K562 (cell line): ENCODE measurements at regions not wholly inside any gene's neighbourhood (a gene's known extent, or its start where the extent isn't known, plus 50 kb on each side); places are given as distances from the start of the nearest gene placed in this dataset.
A peak's percentile ranks its signal among the peaks of the same experiment; 100 is the strongest.

ENCODE experiments used
- ATAC-seq: fragments of 200-7000 bp; cut with Tn5 transposase; 3 replicates; pipeline ENCODE4 v1.9.1; 2020; ENCODE audit warnings: moderate library complexity
- BruUV-seq: library from RNA; stranded (reverse); fragments of 400-500 nt; replicated peaks from 2 replicates; lab custom pipeline; 2021; lab: Mats Ljungman, UMichigan
- CTCF ChIA-PET: fragments of 300-600 bp; formaldehyde crosslinking; extraction: SDS; loops from one replicate; lab custom pipeline; 2021; ENCODE audit warnings: low intra/inter-chr PET ratio; lab: Yijun Ruan, JAX
- POLR2A ChIA-PET: fragments of 300-600, 350-650 bp; sonication (Branson Sonifier 250); formaldehyde crosslinking; extraction: SDS; loops from one replicate; lab custom pipeline; 2021; ENCODE audit warnings: antibody characterized with exemption, inconsistent platforms; lab: Yijun Ruan, JAX
- DNase-seq, 4 experiments: peaks; one replicate each; pipeline versions ENCODE4 v3.0.0 to v3.0.0-alpha.2; 2011 to 2018; ENCODE audit warnings: low spot score in 3 of 4, mixed read lengths in 3 of 4; ENCODE audit errors: extremely low read depth in 1 of 4
- FAIRE-seq: peaks from 2 replicates; lab custom pipeline; 2011; peaks lifted over from hg19 to GRCh38; lab: Jason Lieb, UNC
- H2AFZ ChIP-seq: 2 replicates; pipeline ENCODE4 v1.6.0; 2011; ENCODE audit warnings: low read depth, low read length, control low read depth, inconsistent platforms
- H3K27ac ChIP-seq: fragments of 200-600 bp; 3 replicates; pipeline ENCODE4 v1.8.0; 2011; ENCODE audit warnings: low read depth, mild to moderate bottlenecking, control low read depth, inconsistent platforms, low read length, moderate library complexity, mixed read lengths; ENCODE audit errors: extremely low read depth
- H3K27me3 ChIP-seq, 2 experiments: fragments of 300-600 bp in 1 of 2; 2 replicates in 1 of 2; 3 replicates in 1 of 2; pipeline versions ENCODE4 v1.6.0 to v1.8.0; 2011; ENCODE audit warnings: inconsistent platforms in 2 of 2, low read length in 2 of 2, mild to moderate bottlenecking in 1 of 2, mixed read lengths in 1 of 2, moderate library complexity in 1 of 2; ENCODE audit not compliant: control insufficient read depth in 2 of 2, insufficient read depth in 2 of 2
- H3K36me3 ChIP-seq: fragments of 300-600 bp; 3 replicates; pipeline ENCODE4 v1.8.0; 2011; ENCODE audit warnings: mild to moderate bottlenecking, low read length, inconsistent platforms; ENCODE audit not compliant: control insufficient read depth, insufficient read depth
- H3K4me1 ChIP-seq, 2 experiments: fragments of 200-600 bp in 1 of 2; replicated peaks in 1 of 2; 2 replicates in 1 of 2; 3 replicates in 1 of 2; pipeline versions ENCODE4 v1.5.1 to v1.8.0; 2011; ENCODE audit warnings: inconsistent platforms in 2 of 2, low read length in 2 of 2, mild to moderate bottlenecking in 1 of 2, mixed read lengths in 1 of 2, moderate library complexity in 1 of 2; ENCODE audit not compliant: control insufficient read depth in 2 of 2, insufficient read depth in 2 of 2
- H3K4me2 ChIP-seq: 2 replicates; pipeline ENCODE4 v1.6.1; 2011; ENCODE audit warnings: low read length, control low read depth, inconsistent platforms, mixed read lengths; ENCODE audit not compliant: insufficient read depth
- H3K4me3 ChIP-seq: fragments of 200-600 bp; sonication (generic), shearing (Covaris generic); 2 replicates; pipeline ENCODE4 v1.5.1; 2016; ENCODE audit warnings: control low read depth, inconsistent platforms
- H3K79me2 ChIP-seq: fragments of 200-600 bp; 3 replicates; pipeline ENCODE4 v1.8.0; 2011; ENCODE audit warnings: low read length, inconsistent platforms; ENCODE audit not compliant: control insufficient read depth, insufficient read depth
- H3K9ac ChIP-seq, 2 experiments: 2 replicates each; pipeline versions ENCODE4 v1.6.0 to v1.6.1; 2011; ENCODE audit warnings: low read depth in 2 of 2, low read length in 2 of 2, control low read depth in 1 of 2, inconsistent platforms in 1 of 2, mild to moderate bottlenecking in 1 of 2, mixed read lengths in 1 of 2; ENCODE audit not compliant: insufficient read depth in 1 of 2
- H3K9me1 ChIP-seq: one replicate; pipeline ENCODE4 v1.6.0; 2011; ENCODE audit warnings: inconsistent platforms, mild to moderate bottlenecking, low read length, moderate library complexity; ENCODE audit not compliant: control insufficient read depth, insufficient read depth
- H3K9me3 ChIP-seq: replicated peaks from 2 replicates; pipeline ENCODE4 v1.5.1; 2011; ENCODE audit warnings: low read depth, low read length, inconsistent platforms; ENCODE audit not compliant: control insufficient read depth, insufficient read depth
- H4K20me1 ChIP-seq: replicated peaks from 2 replicates; pipeline ENCODE4 v1.6.1; 2011; ENCODE audit warnings: low read length, inconsistent platforms, mixed read lengths; ENCODE audit not compliant: control insufficient read depth, insufficient read depth
- BCL6 ChIP-seq: fragments of 250-450 bp; sonication (Bioruptor Pico); IDR thresholded peaks from 2 replicates; pipeline ENCODE4 v1.4.0; 2020
- C11orf30 ChIP-seq: fragments of 450-650 bp; IDR thresholded peaks from 2 replicates; pipeline ENCODE4 v1.6.1; 2016; ENCODE audit warnings: low read depth, mild to moderate bottlenecking
- CC2D1A ChIP-seq: fragments of 450-650 bp; IDR thresholded peaks from 2 replicates; pipeline ENCODE4 v1.6.1; 2017; ENCODE audit warnings: mild to moderate bottlenecking
- ILF3 ChIP-seq: fragments of 450-650 bp; IDR thresholded peaks from 2 replicates; pipeline ENCODE4 v1.6.1; 2018; ENCODE audit warnings: antibody characterized with exemption, mild to moderate bottlenecking, moderate library complexity, borderline replicate concordance
- MAFG ChIP-seq: fragments of 450-650 bp; conservative IDR thresholded peaks from 2 replicates; pipeline ENCODE4 v1.6.1; 2016; ENCODE audit warnings: missing genetic modification characterization, missing compliant biosample characterization
- RAD21 ChIP-seq, 2 experiments: fragments of 250-450 bp in 1 of 2; fragments of 450-650 bp in 1 of 2; sonication (Bioruptor Pico) in 1 of 2; formaldehyde crosslinking in 1 of 2; IDR thresholded peaks in 1 of 2; conservative IDR thresholded peaks in 1 of 2; 2 replicates each; pipeline versions ENCODE4 v1.4.0 to v1.8.0; 2020 to 2022; ENCODE audit warnings: mild to moderate bottlenecking in 2 of 2, moderate library complexity in 1 of 2
- SMC3 ChIP-seq: conservative IDR thresholded peaks from 2 replicates; pipeline ENCODE4 v1.6.1; 2011; ENCODE audit warnings: low read depth, low read length, improper control_type of control experiment; ENCODE audit not compliant: insufficient read depth
- ZNF316 ChIP-seq: fragments of 450-650 bp; IDR thresholded peaks from 2 replicates; pipeline ENCODE4 v1.6.1; 2016
- ZNF384 ChIP-seq: IDR thresholded peaks from 2 replicates; pipeline ENCODE4 v1.6.1; 2012; ENCODE audit warnings: low read depth, low read length, improper control_type of control experiment
- WGBS: fragments of 100-300 bp; shearing (Covaris generic); methylation state at CpG from one replicate; pipeline ENCODE4 v1.1.6; 2016; ENCODE audit warnings: low coverage, mixed read lengths; ENCODE audit not compliant: insufficient coverage; ENCODE audit errors: missing lambda C conversion rate; 5-methylcytosine and 5-hydroxymethylcytosine counted together
- in situ Hi-C: fragments of 300-500 bp; cut with MboI; formaldehyde crosslinking; loops from 4 replicates; pipeline ENCODE4 v1.15.0; 2018; ENCODE audit warnings: inconsistent platforms, mixed read lengths
- intact Hi-C: fragments of 100-400 bp; cut with micrococcal nuclease; formaldehyde crosslinking; loops from 2 replicates; pipeline ENCODE4 v1.14.2; 2022
- TF ChIP-seq, protein P1 (sequence below), 2 experiments: fragments of 450-650 bp; formaldehyde crosslinking in 1 of 2; IDR thresholded peaks; 2 replicates each; pipeline versions ENCODE4 v1.4.0 to v1.6.1; 2014 to 2020; ENCODE audit warnings: mild to moderate bottlenecking in 2 of 2, borderline replicate concordance in 1 of 2, low read depth in 1 of 2
- TF ChIP-seq, protein P2 (sequence below), 3 experiments: IDR thresholded peaks in 2 of 3; conservative IDR thresholded peaks in 1 of 3; 2 replicates each; pipeline ENCODE4 v1.5.1; 2011 to 2012; ENCODE audit warnings: low read length in 3 of 3, mild to moderate bottlenecking in 3 of 3, control low read depth in 2 of 3, improper control_type of control experiment in 1 of 3, inconsistent platforms in 1 of 3, low read depth in 1 of 3, mixed read lengths in 1 of 3, moderate library complexity in 1 of 3; ENCODE audit not compliant: insufficient read depth in 2 of 3

DNA sequence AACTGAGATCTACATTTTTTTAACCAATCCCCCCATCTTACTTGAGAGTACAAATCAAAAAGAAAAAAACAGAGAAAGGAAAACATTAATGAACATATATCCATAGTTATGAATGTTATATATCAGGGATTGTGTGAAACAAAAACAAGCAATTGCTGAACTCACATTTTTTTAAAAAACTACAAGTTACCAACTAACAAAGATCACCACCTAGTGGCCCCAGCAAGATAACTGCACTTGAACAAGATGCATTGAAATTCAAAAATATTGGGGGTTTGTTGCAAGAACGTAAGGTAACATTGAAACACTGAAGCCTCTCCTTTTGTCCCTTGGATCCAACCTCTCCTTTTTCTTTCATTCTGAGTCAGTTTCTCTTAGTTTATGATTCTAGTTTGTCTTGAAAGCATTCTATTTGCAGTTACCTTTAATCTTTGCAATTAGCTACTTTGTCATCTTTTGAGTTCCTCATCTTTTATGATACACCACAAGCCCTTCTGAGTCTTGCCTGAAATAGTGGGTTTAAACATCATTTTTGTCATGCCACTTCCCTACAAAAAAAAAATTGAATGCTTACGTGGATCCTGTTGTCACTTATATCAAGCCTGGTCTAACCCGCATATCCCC, 87.3 kb upstream of the TES start:
- Histone ChIP-seq H3K4me3 (no peak overlapping the region), H3K9me1 (no peaks in the 10 kb centered on the region), H2AFZ (no peak overlapping the region), H3K27ac (no peak overlapping the region), H3K4me2 (no peak overlapping the region), H3K36me3 (no peaks in the 10 kb centered on the region), H3K27me3 (no peaks in the 10 kb centered on the region), H3K79me2 (no peaks in the 10 kb centered on the region), H3K9ac (no peak overlapping the region), H3K9me3 (no peaks in the 10 kb centered on the region), H4K20me1 (no peaks in the 10 kb centered on the region), H3K4me1 (no peaks in the 10 kb centered on the region)
- POLR2A ChIA-PET, result no interaction called here
- peak in 3 of 4 experiments; percentile 20 to 40 (median 21) for DNase-seq
- FAIRE-seq, result peak; percentile 75
- 1% methylated on average over 3 of the region's 3 CpGs for WGBS
- intact Hi-C loops, result loop anchor here (10.0 kb wide), 1 partner anchor 238 kb away; no protein-coding TSS in a partner anchor
- no TSS peak for BruUV-seq
- ATAC-seq, result 0 out of 3 replicates have a peak, but pooled peaks have one; percentile 41
- CTCF ChIA-PET, result no interaction called here
- in situ Hi-C loops, result no loop called here
- TF ChIP-seq C11orf30 (peak; percentile 51; the same call in 1 of the 2 replicates), SMC3 (0 out of 2 replicates have a peak, but pooled peaks have one; percentile 20), ZNF316 (peak; percentile 70), BCL6 (CRISPR knock-in tag) (no peak), CC2D1A (no peak), ZNF384 (peak; percentile 88), ILF3 (no peak), MAFG (tag) (peak; percentile 79), RAD21 (CRISPR knock-in tag; conservative IDR thresholded peaks at IDR 0.05 in 1 of 2, IDR thresholded peaks at IDR 0.05 in 1 of 2) (peak; percentile 86 to 88)
- TF ChIP-seq, protein P1, sequence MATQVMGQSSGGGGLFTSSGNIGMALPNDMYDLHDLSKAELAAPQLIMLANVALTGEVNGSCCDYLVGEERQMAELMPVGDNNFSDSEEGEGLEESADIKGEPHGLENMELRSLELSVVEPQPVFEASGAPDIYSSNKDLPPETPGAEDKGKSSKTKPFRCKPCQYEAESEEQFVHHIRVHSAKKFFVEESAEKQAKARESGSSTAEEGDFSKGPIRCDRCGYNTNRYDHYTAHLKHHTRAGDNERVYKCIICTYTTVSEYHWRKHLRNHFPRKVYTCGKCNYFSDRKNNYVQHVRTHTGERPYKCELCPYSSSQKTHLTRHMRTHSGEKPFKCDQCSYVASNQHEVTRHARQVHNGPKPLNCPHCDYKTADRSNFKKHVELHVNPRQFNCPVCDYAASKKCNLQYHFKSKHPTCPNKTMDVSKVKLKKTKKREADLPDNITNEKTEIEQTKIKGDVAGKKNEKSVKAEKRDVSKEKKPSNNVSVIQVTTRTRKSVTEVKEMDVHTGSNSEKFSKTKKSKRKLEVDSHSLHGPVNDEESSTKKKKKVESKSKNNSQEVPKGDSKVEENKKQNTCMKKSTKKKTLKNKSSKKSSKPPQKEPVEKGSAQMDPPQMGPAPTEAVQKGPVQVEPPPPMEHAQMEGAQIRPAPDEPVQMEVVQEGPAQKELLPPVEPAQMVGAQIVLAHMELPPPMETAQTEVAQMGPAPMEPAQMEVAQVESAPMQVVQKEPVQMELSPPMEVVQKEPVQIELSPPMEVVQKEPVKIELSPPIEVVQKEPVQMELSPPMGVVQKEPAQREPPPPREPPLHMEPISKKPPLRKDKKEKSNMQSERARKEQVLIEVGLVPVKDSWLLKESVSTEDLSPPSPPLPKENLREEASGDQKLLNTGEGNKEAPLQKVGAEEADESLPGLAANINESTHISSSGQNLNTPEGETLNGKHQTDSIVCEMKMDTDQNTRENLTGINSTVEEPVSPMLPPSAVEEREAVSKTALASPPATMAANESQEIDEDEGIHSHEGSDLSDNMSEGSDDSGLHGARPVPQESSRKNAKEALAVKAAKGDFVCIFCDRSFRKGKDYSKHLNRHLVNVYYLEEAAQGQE (IDR thresholded peaks at IDR 0.05; ENCODE audit: borderline replicate concordance), result peak; percentile 35; the same call in 1 of the 2 replicates
- TF ChIP-seq, protein P1 (CRISPR knock-in tag; IDR thresholded peaks at IDR 0.05; ENCODE audit: low read depth), result no peak
- TF ChIP-seq, protein P2, sequence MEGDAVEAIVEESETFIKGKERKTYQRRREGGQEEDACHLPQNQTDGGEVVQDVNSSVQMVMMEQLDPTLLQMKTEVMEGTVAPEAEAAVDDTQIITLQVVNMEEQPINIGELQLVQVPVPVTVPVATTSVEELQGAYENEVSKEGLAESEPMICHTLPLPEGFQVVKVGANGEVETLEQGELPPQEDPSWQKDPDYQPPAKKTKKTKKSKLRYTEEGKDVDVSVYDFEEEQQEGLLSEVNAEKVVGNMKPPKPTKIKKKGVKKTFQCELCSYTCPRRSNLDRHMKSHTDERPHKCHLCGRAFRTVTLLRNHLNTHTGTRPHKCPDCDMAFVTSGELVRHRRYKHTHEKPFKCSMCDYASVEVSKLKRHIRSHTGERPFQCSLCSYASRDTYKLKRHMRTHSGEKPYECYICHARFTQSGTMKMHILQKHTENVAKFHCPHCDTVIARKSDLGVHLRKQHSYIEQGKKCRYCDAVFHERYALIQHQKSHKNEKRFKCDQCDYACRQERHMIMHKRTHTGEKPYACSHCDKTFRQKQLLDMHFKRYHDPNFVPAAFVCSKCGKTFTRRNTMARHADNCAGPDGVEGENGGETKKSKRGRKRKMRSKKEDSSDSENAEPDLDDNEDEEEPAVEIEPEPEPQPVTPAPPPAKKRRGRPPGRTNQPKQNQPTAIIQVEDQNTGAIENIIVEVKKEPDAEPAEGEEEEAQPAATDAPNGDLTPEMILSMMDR (IDR thresholded peaks at IDR 0.05 in 2 of 3, conservative IDR thresholded peaks at IDR 0.05 in 1 of 3; ENCODE audit: insufficient read depth in 2 of 3, low read depth in 1 of 3, low read length in 3 of 3), result peak; percentile 25 to 68 (median 62); a peak in 5 of 6 replicates
